ENCODE measurements at regions not wholly inside any gene's neighbourhood (a gene's known extent, or its start where the extent isn't known, plus 50 kb on each side); places are given as distances from the start of the nearest gene placed in this dataset.

GRCh38 chr1:14163246-14163645, 435.2 kb upstream of the KAZN start (continued):
- no peak for TF ChIP-seq TEAD4 (CRISPR knock-in tag; IDR thresholded peaks at IDR 0.05)
- TF ChIP-seq NFATC4 (CRISPR knock-in tag; IDR thresholded peaks at IDR 0.05), result no peak
- TF ChIP-seq ZNF121 (CRISPR knock-in tag; IDR thresholded peaks at IDR 0.05), result no peak

DNA sequence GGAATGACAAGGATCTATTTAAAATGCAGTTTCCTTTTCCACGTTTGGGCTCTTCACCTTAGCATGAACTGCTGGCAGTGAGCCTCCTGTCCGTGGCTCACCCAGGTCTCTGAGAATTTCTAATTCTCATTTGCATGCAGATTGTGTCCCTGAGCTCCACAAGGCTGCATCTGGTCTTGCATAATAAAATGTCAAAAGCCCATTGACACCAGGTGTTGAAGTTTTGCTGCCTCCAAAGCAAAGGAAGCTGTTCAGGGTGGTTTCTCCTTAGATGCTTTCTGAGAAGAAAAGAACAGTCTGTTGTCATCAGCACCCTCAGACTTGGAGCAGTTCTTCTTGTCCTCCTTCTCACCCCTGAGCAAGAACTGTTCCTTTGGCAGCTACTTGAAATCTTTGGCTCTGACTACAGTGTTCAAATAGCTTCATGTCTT, 433.1 kb upstream of the KAZN start:
- peaks cover 33% of the 10 kb centered on the region for H3K9me3 Mint-ChIP-seq
- H3K4me3 Mint-ChIP-seq, result 0 out of 2 replicates have a peak overlapping the region, but pooled peaks have one; percentile 8
- peaks cover 20% of the 10 kb centered on the region for H3K4me1 Mint-ChIP-seq
- peak; percentile 65 for ATAC-seq
- POLR2A ChIA-PET, result interaction anchor here (0.6 kb wide), 1 partner anchor 689 kb away, joined by 3 read pairs; no protein-coding TSS in a partner anchor
- DNase-seq (ENCODE audit: low spot score), result no peak
- peaks cover 15% of the 10 kb centered on the region for H3K36me3 Mint-ChIP-seq
- peak overlapping the region; percentile 74 for H3K27ac Mint-ChIP-seq
- TF ChIP-seq JAZF1 (CRISPR knock-in tag; IDR thresholded peaks at IDR 0.05), result no peak
- no peak for TF ChIP-seq RELA (CRISPR knock-in tag; IDR thresholded peaks at IDR 0.05; ENCODE audit: borderline replicate concordance)
- no peak for TF ChIP-seq MXD4 (CRISPR knock-in tag; IDR thresholded peaks at IDR 0.05; ENCODE audit: borderline replicate concordance)
- TF ChIP-seq NR3C1 (CRISPR knock-in tag; conservative IDR thresholded peaks at IDR 0.05; ENCODE audit: low read depth), result no peak
- no peak for TF ChIP-seq ZNF671 (CRISPR knock-in tag; IDR thresholded peaks at IDR 0.05)
- TF ChIP-seq NFATC4 (CRISPR knock-in tag; IDR thresholded peaks at IDR 0.05), result no peak
- no peak for TF ChIP-seq ZNF121 (CRISPR knock-in tag; IDR thresholded peaks at IDR 0.05)
- TF ChIP-seq, protein P1, sequence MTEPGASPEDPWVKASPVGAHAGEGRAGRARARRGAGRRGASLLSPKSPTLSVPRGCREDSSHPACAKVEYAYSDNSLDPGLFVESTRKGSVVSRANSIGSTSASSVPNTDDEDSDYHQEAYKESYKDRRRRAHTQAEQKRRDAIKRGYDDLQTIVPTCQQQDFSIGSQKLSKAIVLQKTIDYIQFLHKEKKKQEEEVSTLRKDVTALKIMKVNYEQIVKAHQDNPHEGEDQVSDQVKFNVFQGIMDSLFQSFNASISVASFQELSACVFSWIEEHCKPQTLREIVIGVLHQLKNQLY (CRISPR knock-in tag; IDR thresholded peaks at IDR 0.05), result no peak
- TF ChIP-seq ZNF317 (CRISPR knock-in tag; IDR thresholded peaks at IDR 0.05; ENCODE audit: borderline replicate concordance, low read depth), result no peak
- TF ChIP-seq RORB (CRISPR knock-in tag; IDR thresholded peaks at IDR 0.05), result no peak
- CTCF ChIA-PET, result interaction anchor here (0.7 to 1.3 kb wide), 5 partner anchors 11 to 250 kb away, joined by 3 to 5 read pairs (median 3); no protein-coding TSS in a partner anchor
- peaks cover 19% of the 10 kb centered on the region for H3K27me3 Mint-ChIP-seq (ENCODE audit: low read depth)

GRCh38 chr1:14167884-14168283, 430.6 kb upstream of the KAZN start:
- no peak overlapping the region for H3K4me3 Mint-ChIP-seq
- H3K36me3 Mint-ChIP-seq, result peaks cover 13% of the 10 kb centered on the region
- POLR2A ChIA-PET, result no interaction called here
- peaks cover 20% of the 10 kb centered on the region for H3K4me1 Mint-ChIP-seq
- ATAC-seq (no peak), DNase-seq (ENCODE audit: low spot score) (no peak)
- H3K27me3 Mint-ChIP-seq (ENCODE audit: low read depth), result peaks cover 15% of the 10 kb centered on the region
- TF ChIP-seq MYBL2 (CRISPR knock-in tag; IDR thresholded peaks at IDR 0.05), result no peak
- TF ChIP-seq, protein P2, sequence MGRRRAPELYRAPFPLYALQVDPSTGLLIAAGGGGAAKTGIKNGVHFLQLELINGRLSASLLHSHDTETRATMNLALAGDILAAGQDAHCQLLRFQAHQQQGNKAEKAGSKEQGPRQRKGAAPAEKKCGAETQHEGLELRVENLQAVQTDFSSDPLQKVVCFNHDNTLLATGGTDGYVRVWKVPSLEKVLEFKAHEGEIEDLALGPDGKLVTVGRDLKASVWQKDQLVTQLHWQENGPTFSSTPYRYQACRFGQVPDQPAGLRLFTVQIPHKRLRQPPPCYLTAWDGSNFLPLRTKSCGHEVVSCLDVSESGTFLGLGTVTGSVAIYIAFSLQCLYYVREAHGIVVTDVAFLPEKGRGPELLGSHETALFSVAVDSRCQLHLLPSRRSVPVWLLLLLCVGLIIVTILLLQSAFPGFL (CRISPR knock-in tag; IDR thresholded peaks at IDR 0.05; ENCODE audit: borderline replicate concordance), result no peak
- no peak for TF ChIP-seq IRF2 (CRISPR knock-in tag; IDR thresholded peaks at IDR 0.05; ENCODE audit: borderline replicate concordance, low read depth)
- no peak for TF ChIP-seq ZNF423 (CRISPR knock-in tag; IDR thresholded peaks at IDR 0.05)
- TF ChIP-seq ZBTB21 (CRISPR knock-in tag; IDR thresholded peaks at IDR 0.05; ENCODE audit: borderline replicate concordance), result no peak
- no peak for TF ChIP-seq TCF7 (CRISPR knock-in tag; IDR thresholded peaks at IDR 0.05; ENCODE audit: low read depth)
- TF ChIP-seq GTF2I (CRISPR knock-in tag; conservative IDR thresholded peaks at IDR 0.05), result no peak
- TF ChIP-seq, protein P3, sequence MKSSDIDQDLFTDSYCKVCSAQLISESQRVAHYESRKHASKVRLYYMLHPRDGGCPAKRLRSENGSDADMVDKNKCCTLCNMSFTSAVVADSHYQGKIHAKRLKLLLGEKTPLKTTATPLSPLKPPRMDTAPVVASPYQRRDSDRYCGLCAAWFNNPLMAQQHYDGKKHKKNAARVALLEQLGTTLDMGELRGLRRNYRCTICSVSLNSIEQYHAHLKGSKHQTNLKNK (CRISPR knock-in tag; IDR thresholded peaks at IDR 0.05), result no peak
- no peak for TF ChIP-seq CBFB (CRISPR knock-in tag; IDR thresholded peaks at IDR 0.05; ENCODE audit: low read depth)
- TF ChIP-seq NR1H2 (CRISPR knock-in tag; IDR thresholded peaks at IDR 0.05), result no peak
- TF ChIP-seq ZBTB43 (CRISPR knock-in tag; IDR thresholded peaks at IDR 0.05), result no peak
- CTCF ChIA-PET, result no interaction called here
- H3K9me3 Mint-ChIP-seq, result peaks cover 29% of the 10 kb centered on the region
- H3K27ac Mint-ChIP-seq, result no peak overlapping the region
